IPS-NIHi7 (cell line): ENCODE measurements at regions not wholly inside any gene's neighbourhood (a gene's known extent, or its start where the extent isn't known, plus 50 kb on each side); places are given as distances from the start of the nearest gene placed in this dataset.
"Not testable (repeated sequence)": the region's sequence is repeated elsewhere in the genome, so short reads cannot be mapped to it uniquely, and the experiment has no call there.

ENCODE experiments used
- DNase-seq: peaks from one replicate; pipeline ENCODE4 v3.0.0; 2012; ENCODE audit warnings: mixed read lengths; ENCODE audit errors: extremely low spot score

GRCh38 chr14:59057551-59057950 lies 130.9 kb upstream of the DAAM1 start:
- no peak for DNase-seq

- DNase-seq = not testable (repeated sequence)
Measured at GRCh38 chr14:59058776-59059175, 129.7 kb upstream of the DAAM1 start.

- DNase-seq = no peak
Measured at GRCh38 chr14:59060841-59061240, 127.6 kb upstream of the DAAM1 start.

GRCh38 chr14:59061292-59061691 lies 127.2 kb upstream of the DAAM1 start:
- no peak for DNase-seq

- DNase-seq = no peak
Measured at GRCh38 chr14:59063259-59063658, 125.2 kb upstream of the DAAM1 start.

- DNase-seq = no peak
Measured at GRCh38 chr14:59067127-59067894, 121.2 kb upstream of the DAAM1 start.

- DNase-seq = peak; percentile 53
Measured at GRCh38 chr14:59069163-59069854, 119.2 kb upstream of the DAAM1 start.

- DNase-seq = no peak
Measured at GRCh38 chr14:59075506-59075905, 113.0 kb upstream of the DAAM1 start.

- DNase-seq = no peak
Measured at GRCh38 chr14:59081720-59082119, 106.7 kb upstream of the DAAM1 start.

GRCh38 chr14:59085207-59085739 lies 103.2 kb upstream of the DAAM1 start:
- DNase-seq = no peak

GRCh38 chr14:59086241-59086882 lies 102.1 kb upstream of the DAAM1 start:
- DNase-seq = no peak

GRCh38 chr14:59087240-59087639 lies 101.2 kb upstream of the DAAM1 start:
- DNase-seq = no peak

GRCh38 chr14:59087711-59088110 lies 100.8 kb upstream of the DAAM1 start:
- DNase-seq = no peak

GRCh38 chr14:59090572-59090971 lies 97.9 kb upstream of the DAAM1 start:
- DNase-seq = no peak

GRCh38 chr14:59091404-59091803 lies 97.1 kb upstream of the DAAM1 start:
- no peak for DNase-seq

GRCh38 chr14:59091976-59092375 lies 96.5 kb upstream of the DAAM1 start:
- DNase-seq = no peak

GRCh38 chr14:59093902-59094301 lies 94.6 kb upstream of the DAAM1 start:
- no peak for DNase-seq

GRCh38 chr14:59096303-59096702 lies 92.2 kb upstream of the DAAM1 start:
- no peak for DNase-seq

- no peak for DNase-seq
Measured at GRCh38 chr14:59097681-59098080, 90.8 kb upstream of the DAAM1 start.

- no peak for DNase-seq
Measured at GRCh38 chr14:59098377-59098776, 90.1 kb upstream of the DAAM1 start.

- DNase-seq = no peak
Measured at GRCh38 chr14:59100205-59100604, 88.3 kb upstream of the DAAM1 start.

GRCh38 chr14:59101476-59101875 lies 87.0 kb upstream of the DAAM1 start:
- DNase-seq = no peak

- no peak for DNase-seq
Measured at GRCh38 chr14:59103396-59103795, 85.1 kb upstream of the DAAM1 start.
